ENCODE measurements at regions not wholly inside any gene's neighbourhood (a gene's known extent, or its start where the extent isn't known, plus 50 kb on each side); places are given as distances from the start of the nearest gene placed in this dataset. TPM values are rescaled to one million over a fixed set of nuclear protein-coding genes. Genes with fewer than 3 reads are reported as not detected.

DNA sequence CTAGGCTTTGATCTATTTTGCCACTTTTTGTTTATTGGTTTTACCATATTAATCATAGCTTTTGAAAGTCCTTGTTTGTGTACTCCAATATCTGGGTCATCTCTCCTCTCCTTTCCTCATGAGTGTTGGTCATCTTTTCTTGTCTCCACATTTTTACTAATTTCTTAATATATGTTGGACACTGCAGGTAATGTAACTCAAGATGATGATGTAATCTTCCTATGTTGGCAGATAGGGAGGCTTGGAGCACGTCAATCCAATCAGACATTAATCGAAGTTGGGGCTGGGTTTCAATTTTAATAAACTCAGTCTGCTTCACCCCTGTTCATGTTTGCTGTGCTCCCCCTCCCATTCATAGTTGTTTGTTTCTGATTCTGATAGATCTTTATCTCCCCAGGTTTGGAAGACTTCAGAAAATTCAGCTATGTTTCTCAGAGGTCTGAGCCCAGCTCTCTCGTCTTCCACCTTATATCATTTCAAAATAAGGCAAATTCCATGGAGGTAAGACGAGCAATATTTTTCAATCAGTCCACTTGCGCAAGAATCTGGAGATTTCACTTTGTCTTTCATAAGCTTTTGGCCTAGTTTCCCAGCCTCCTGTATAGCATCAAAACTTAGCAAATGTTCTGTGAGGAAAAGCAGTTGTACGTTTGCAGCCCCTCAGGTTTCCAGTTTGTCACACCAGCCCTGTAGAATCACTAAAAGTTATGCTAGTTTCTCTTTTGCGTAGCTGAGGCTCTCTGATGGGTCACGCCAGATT is 504.1 kb downstream of the TMTC2 start:
- no peak overlapping the region for H2BK12ac ChIP-seq (ENCODE audit: low read length)
- no peak overlapping the region for H3K18ac ChIP-seq (ENCODE audit: low read length)
- peaks cover 2 to 17% of the 10 kb centered on the region in 2 donors for H3K9me3 ChIP-seq (replicated peaks in 1 of 2; ENCODE audit: control insufficient read depth in 2 of 2, insufficient read depth in 1 of 2, low read depth in 1 of 2, low read length in 2 of 2)
- H3K36me3 ChIP-seq (replicated peaks in 1 of 2; ENCODE audit: control insufficient read depth in 2 of 2, insufficient read depth in 2 of 2, low read length in 2 of 2), result no peaks in the 10 kb centered on the region
- H3K79me1 ChIP-seq (ENCODE audit: low read depth, low read length), result no peaks in the 10 kb centered on the region
- H2BK5ac ChIP-seq (ENCODE audit: low read length), result no peak overlapping the region
- H3K4me3 ChIP-seq (ENCODE audit: low read length in 2 of 2), result no peak overlapping the region
- no peak overlapping the region for H3K9ac ChIP-seq (ENCODE audit: low read depth, low read length, poor library complexity)
- no peak overlapping the region for H3K4me2 ChIP-seq (ENCODE audit: insufficient read depth, low read length, poor library complexity, severe bottlenecking)
- no peak overlapping the region for H3K27ac ChIP-seq (replicated peaks; ENCODE audit: low read length)
- no peak overlapping the region for H2BK15ac ChIP-seq (ENCODE audit: low read length)
- no peak overlapping the region for H4K8ac ChIP-seq (ENCODE audit: low read depth, low read length)
- H2AK5ac ChIP-seq (ENCODE audit: low read depth, low read length), result no peak overlapping the region
- H3K4ac ChIP-seq (ENCODE audit: low read length), result no peak overlapping the region
- no peaks in the 10 kb centered on the region for H3K4me1 ChIP-seq (ENCODE audit: control insufficient read depth in 2 of 2, insufficient read depth in 1 of 2, low read depth in 1 of 2, low read length in 2 of 2)
- H3K27me3 ChIP-seq (ENCODE audit: control insufficient read depth in 3 of 3, insufficient read depth in 3 of 3, low read depth in 1 of 3, low read length in 3 of 3), result no peaks in the 10 kb centered on the region
- DNase-seq (ENCODE audit: low spot score), result no peak
- WGBS, 2 donors (ENCODE audit: extremely low coverage in 2 of 2, insufficient read length in 2 of 2, insufficient replicate concordance in 1 of 2), result no CpG with 5 or more reads among the region's 8 CpGs
- H2BK120ac ChIP-seq (ENCODE audit: low read depth, low read length), result no peak overlapping the region
- H3K14ac ChIP-seq (ENCODE audit: low read length), result no peak overlapping the region
- no peak overlapping the region for H3K23ac ChIP-seq (ENCODE audit: low read depth, low read length, poor library complexity)
- H4K91ac ChIP-seq (ENCODE audit: low read depth, low read length, poor library complexity), result no peak overlapping the region
- peak overlapping the region; percentile 59 for H2AFZ ChIP-seq (ENCODE audit: low read length)

DNA sequence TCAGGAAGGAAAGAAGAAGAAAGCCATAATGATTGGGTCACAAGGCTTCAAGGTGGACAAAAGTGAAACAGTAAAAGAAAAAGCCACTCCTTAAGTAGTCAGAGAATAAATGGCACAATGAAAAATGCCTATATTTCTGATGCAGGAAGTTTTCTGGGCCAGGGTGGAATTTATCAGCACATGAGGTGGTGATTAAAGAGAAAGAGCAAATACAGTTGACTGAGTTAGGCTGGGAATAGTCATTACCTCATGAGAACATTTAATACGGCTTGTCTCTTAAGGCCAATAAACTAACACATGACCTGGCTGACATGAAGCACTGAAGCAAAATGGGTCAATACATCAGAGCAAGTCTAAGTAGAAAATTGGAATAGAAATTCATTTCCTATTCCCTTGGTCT is 499.7 kb downstream of the TMTC2 start:
- H3K79me1 ChIP-seq (ENCODE audit: low read depth, low read length), result no peaks in the 10 kb centered on the region
- no peak overlapping the region for H2BK120ac ChIP-seq (ENCODE audit: low read depth, low read length)
- H3K27me3 ChIP-seq (ENCODE audit: control insufficient read depth in 3 of 3, insufficient read depth in 3 of 3, low read depth in 1 of 3, low read length in 3 of 3), result no peaks in the 10 kb centered on the region
- H3K9ac ChIP-seq (ENCODE audit: low read depth, low read length, poor library complexity), result no peak overlapping the region
- H3K9me3 ChIP-seq (replicated peaks in 1 of 2; ENCODE audit: control insufficient read depth in 2 of 2, insufficient read depth in 1 of 2, low read depth in 1 of 2, low read length in 2 of 2), result no peaks in the 10 kb centered on the region
- H3K14ac ChIP-seq (ENCODE audit: low read length), result no peak overlapping the region
- no peak overlapping the region for H4K91ac ChIP-seq (ENCODE audit: low read depth, low read length, poor library complexity)
- no peak overlapping the region for H3K4me3 ChIP-seq (ENCODE audit: low read length in 2 of 2)
- H3K4me1 ChIP-seq (ENCODE audit: control insufficient read depth in 2 of 2, insufficient read depth in 1 of 2, low read depth in 1 of 2, low read length in 2 of 2), result no peaks in the 10 kb centered on the region
- H3K18ac ChIP-seq (ENCODE audit: low read length), result no peak overlapping the region
- no peaks in the 10 kb centered on the region for H3K36me3 ChIP-seq (replicated peaks in 1 of 2; ENCODE audit: control insufficient read depth in 2 of 2, insufficient read depth in 2 of 2, low read length in 2 of 2)
- WGBS, 2 donors (ENCODE audit: extremely low coverage in 2 of 2, insufficient read length in 2 of 2, insufficient replicate concordance in 1 of 2), result no CpG with 5 or more reads among the region's 1 CpG
- DNase-seq (ENCODE audit: low spot score), result no peak
- H2BK5ac ChIP-seq (ENCODE audit: low read length), result no peak overlapping the region
- no peak overlapping the region for H3K23ac ChIP-seq (ENCODE audit: low read depth, low read length, poor library complexity)
- H2BK12ac ChIP-seq (ENCODE audit: low read length), result no peak overlapping the region
- H4K8ac ChIP-seq (ENCODE audit: low read depth, low read length), result no peak overlapping the region
- H3K27ac ChIP-seq (replicated peaks; ENCODE audit: low read length), result no peak overlapping the region
- H2BK15ac ChIP-seq (ENCODE audit: low read length), result no peak overlapping the region
- H3K4me2 ChIP-seq (ENCODE audit: insufficient read depth, low read length, poor library complexity, severe bottlenecking), result no peak overlapping the region
- H2AFZ ChIP-seq (ENCODE audit: low read length), result peak overlapping the region; percentile 50
- no peak overlapping the region for H2AK5ac ChIP-seq (ENCODE audit: low read depth, low read length)
- no peak overlapping the region for H3K4ac ChIP-seq (ENCODE audit: low read length)

DNA sequence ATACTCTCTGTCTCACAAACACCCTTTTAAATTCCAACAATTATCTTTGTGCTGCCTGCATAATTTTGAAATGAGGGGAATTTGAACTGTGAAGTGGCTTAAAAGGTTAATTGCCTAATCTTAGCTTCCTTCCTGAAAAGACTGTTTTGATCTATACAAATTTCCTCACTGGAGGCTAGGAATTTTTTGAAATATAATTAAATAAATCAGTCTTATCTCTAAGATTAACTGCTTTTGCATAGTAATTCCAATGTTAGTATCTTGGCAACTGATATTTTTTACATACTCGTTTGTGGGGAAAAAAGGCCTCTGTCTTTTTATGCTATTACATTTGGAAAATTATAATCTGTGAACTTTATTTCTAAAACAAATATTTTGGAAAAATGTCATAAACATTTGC is 498.5 kb downstream of the TMTC2 start:
- H2BK12ac ChIP-seq (ENCODE audit: low read length), result no peak overlapping the region
- WGBS, 2 donors (ENCODE audit: extremely low coverage in 2 of 2, insufficient read length in 2 of 2, insufficient replicate concordance in 1 of 2), result no CpG with 5 or more reads among the region's 1 CpG

More for the DNA sequence above, 498.5 kb downstream of the TMTC2 start:
- no peaks in the 10 kb centered on the region for H3K9me3 ChIP-seq (replicated peaks in 1 of 2; ENCODE audit: control insufficient read depth in 2 of 2, insufficient read depth in 1 of 2, low read depth in 1 of 2, low read length in 2 of 2)
- H2BK5ac ChIP-seq (ENCODE audit: low read length), result no peak overlapping the region
- H2AFZ ChIP-seq (ENCODE audit: low read length), result no peak overlapping the region
- no peak overlapping the region for H3K14ac ChIP-seq (ENCODE audit: low read length)
- no peak overlapping the region for H2BK15ac ChIP-seq (ENCODE audit: low read length)
- H3K27me3 ChIP-seq (ENCODE audit: control insufficient read depth in 3 of 3, insufficient read depth in 3 of 3, low read depth in 1 of 3, low read length in 3 of 3), result no peaks in the 10 kb centered on the region
- no peak overlapping the region for H2AK5ac ChIP-seq (ENCODE audit: low read depth, low read length)
- no peak overlapping the region for H3K23ac ChIP-seq (ENCODE audit: low read depth, low read length, poor library complexity)
- H4K91ac ChIP-seq (ENCODE audit: low read depth, low read length, poor library complexity), result no peak overlapping the region
- no peak overlapping the region for H3K18ac ChIP-seq (ENCODE audit: low read length)
- H3K79me1 ChIP-seq (ENCODE audit: low read depth, low read length), result no peaks in the 10 kb centered on the region
- H3K4me2 ChIP-seq (ENCODE audit: insufficient read depth, low read length, poor library complexity, severe bottlenecking), result no peak overlapping the region
- H3K4ac ChIP-seq (ENCODE audit: low read length), result no peak overlapping the region
- no peak for DNase-seq (ENCODE audit: low spot score)
- H3K9ac ChIP-seq (ENCODE audit: low read depth, low read length, poor library complexity), result no peak overlapping the region
- no peak overlapping the region for H4K8ac ChIP-seq (ENCODE audit: low read depth, low read length)
- H3K36me3 ChIP-seq (replicated peaks in 1 of 2; ENCODE audit: control insufficient read depth in 2 of 2, insufficient read depth in 2 of 2, low read length in 2 of 2), result no peaks in the 10 kb centered on the region
- H3K27ac ChIP-seq (replicated peaks; ENCODE audit: low read length), result no peak overlapping the region
- no peak overlapping the region for H2BK120ac ChIP-seq (ENCODE audit: low read depth, low read length)
- H3K4me1 ChIP-seq (ENCODE audit: control insufficient read depth in 2 of 2, insufficient read depth in 1 of 2, low read depth in 1 of 2, low read length in 2 of 2), result no peaks in the 10 kb centered on the region
- no peak overlapping the region for H3K4me3 ChIP-seq (ENCODE audit: low read length in 2 of 2)

Small RNA genes lying in the stretch of these regions (small RNA-seq; reads per million reads assigned to genes)
- not detected for gene RF00334 (ENCODE audit: insufficient read depth)

Measured in neuronal stem cell (in vitro differentiated cells).